Left lung (tissue), 4 donors: ENCODE measurements at regions not wholly inside any gene's neighbourhood (a gene's known extent, or its start where the extent isn't known, plus 50 kb on each side); places are given as distances from the start of the nearest gene placed in this dataset.

ENCODE experiments used
- ATAC-seq: fragments of 200-7000 bp; cut with Tn5 transposase; one replicate; pipeline ENCODE4 v1.9.1; 2020; ENCODE audit warnings: moderate library complexity
- DNase-seq, 4 donors: peaks; one replicate each; pipeline ENCODE4 v3.0.0-alpha.2; 2013 to 2020
- H3K27ac ChIP-seq, 2 donors: fragments of 200-600 bp; sonication (generic) in 1 of 2; one replicate each; pipeline versions ENCODE4 v1.5.0 to v1.8.0; 2020 to 2021
- H3K27me3 ChIP-seq, 2 donors: fragments of 200-600 bp; sonication (generic) in 1 of 2; one replicate each; pipeline versions ENCODE4 v1.5.0 to v1.8.0; 2020 to 2021
- H3K36me3 ChIP-seq, 2 donors: fragments of 200-600 bp; sonication (generic) in 1 of 2; one replicate each; pipeline versions ENCODE4 v1.5.0 to v1.8.0; 2020 to 2021
- H3K4me1 ChIP-seq, 2 donors: fragments of 200-600 bp; one replicate each; pipeline ENCODE4 v1.8.0; 2021
- H3K4me3 ChIP-seq, 2 donors: fragments of 200-600 bp; sonication (generic) in 1 of 2; one replicate each; pipeline versions ENCODE4 v1.5.0 to v1.8.0; 2020 to 2021; ENCODE audit warnings: mild to moderate bottlenecking in 1 of 2
- H3K9me3 ChIP-seq, 2 donors: fragments of 200-600 bp; sonication (generic) in 1 of 2; one replicate each; pipeline versions ENCODE4 v1.5.0 to v1.8.0; 2020 to 2021
- intact Hi-C, 2 donors: fragments of 100-400 bp; cut with DNase I; formaldehyde crosslinking; loops; one replicate each; pipeline versions ENCODE4 v1.11.2 to v1.14.2; 2022
- TF ChIP-seq, protein P1 (sequence below), 2 donors: fragments of 200-600 bp; sonication (generic) in 1 of 2; IDR thresholded peaks; one replicate each; pipeline versions ENCODE4 v1.5.0 to v1.8.0; 2021; ENCODE audit warnings: antibody characterized with exemption in 2 of 2
- donor health status: DM: no; HTN: yes; CAD: no.
- donor health status: DM: no; HTN: no; CAD: no.

DNA sequence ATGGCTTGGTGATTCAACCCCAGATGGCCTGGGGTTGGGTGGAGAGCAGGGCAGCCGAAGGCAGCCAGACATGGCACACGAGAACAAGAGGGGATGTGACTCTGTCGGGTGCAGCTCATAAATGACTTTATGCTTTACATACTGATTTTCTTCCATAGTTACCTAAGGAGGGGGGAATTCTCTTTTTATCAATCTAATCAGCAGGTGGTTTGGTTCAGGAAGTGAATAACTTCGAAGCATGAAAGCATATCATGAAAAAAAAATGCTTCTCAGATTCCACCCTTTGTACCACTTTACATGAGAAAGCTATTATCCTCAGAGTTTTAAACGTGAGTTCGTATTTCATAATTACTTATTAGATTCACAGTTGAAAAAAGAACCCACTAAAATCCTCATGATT, 908.9 kb upstream of the LCORL start:
- H3K4me1 ChIP-seq, result no peaks in the 10 kb centered on the region
- H3K4me3 ChIP-seq, result no peak overlapping the region
- intact Hi-C loops, result loop anchor here in 1 of 2 donors (10.0 kb wide), 1 partner anchor 236 kb away; no protein-coding TSS in a partner anchor
- ATAC-seq, result no peak
- DNase-seq, result no peak
- no peak overlapping the region for H3K27ac ChIP-seq
- H3K36me3 ChIP-seq, result no peaks in the 10 kb centered on the region
- H3K9me3 ChIP-seq, result peaks cover 0 to 9% of the 10 kb centered on the region in 2 donors
- TF ChIP-seq, protein P1, sequence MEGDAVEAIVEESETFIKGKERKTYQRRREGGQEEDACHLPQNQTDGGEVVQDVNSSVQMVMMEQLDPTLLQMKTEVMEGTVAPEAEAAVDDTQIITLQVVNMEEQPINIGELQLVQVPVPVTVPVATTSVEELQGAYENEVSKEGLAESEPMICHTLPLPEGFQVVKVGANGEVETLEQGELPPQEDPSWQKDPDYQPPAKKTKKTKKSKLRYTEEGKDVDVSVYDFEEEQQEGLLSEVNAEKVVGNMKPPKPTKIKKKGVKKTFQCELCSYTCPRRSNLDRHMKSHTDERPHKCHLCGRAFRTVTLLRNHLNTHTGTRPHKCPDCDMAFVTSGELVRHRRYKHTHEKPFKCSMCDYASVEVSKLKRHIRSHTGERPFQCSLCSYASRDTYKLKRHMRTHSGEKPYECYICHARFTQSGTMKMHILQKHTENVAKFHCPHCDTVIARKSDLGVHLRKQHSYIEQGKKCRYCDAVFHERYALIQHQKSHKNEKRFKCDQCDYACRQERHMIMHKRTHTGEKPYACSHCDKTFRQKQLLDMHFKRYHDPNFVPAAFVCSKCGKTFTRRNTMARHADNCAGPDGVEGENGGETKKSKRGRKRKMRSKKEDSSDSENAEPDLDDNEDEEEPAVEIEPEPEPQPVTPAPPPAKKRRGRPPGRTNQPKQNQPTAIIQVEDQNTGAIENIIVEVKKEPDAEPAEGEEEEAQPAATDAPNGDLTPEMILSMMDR (IDR thresholded peaks at IDR 0.05), result no peak
- no peaks in the 10 kb centered on the region for H3K27me3 ChIP-seq

DNA sequence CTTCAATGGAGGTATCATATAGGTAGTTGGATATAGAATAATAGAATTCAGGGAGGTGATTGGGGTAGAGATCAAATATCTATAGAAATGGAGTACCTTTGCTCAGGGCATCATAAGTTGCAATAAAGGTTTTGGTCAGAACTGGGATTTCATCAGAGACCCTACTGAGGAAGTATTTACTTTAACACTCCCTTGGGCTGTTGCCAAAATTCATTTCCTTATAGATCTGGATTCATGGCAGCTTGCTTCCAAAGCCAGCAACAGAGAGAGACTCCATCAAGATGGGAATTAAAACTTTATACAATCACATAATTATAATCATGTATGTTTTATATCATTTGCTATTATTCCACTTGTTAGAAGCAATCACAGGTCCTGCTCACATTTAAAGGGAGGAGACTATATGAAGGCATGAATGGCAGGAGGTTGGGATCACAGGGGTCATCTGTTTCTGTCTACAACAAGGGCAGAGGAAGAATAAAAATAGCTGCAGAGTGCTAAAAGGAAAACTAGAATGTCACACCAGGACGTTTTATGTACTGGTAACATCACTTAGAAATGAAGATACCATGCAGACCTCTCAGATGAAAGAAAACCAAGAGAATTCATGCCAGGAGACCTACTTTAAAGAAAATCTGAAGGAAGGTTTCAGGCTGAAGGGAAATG, 902.1 kb upstream of the LCORL start:
- H3K4me3 ChIP-seq, result no peak overlapping the region
- H3K4me1 ChIP-seq, result no peaks in the 10 kb centered on the region
- ATAC-seq, result no peak
- no peak for DNase-seq
- TF ChIP-seq, protein P1 (IDR thresholded peaks at IDR 0.05), result no peak
- H3K9me3 ChIP-seq, result peaks cover 0 to 9% of the 10 kb centered on the region in 2 donors
- H3K36me3 ChIP-seq, result no peaks in the 10 kb centered on the region
- intact Hi-C loops, result no loop called here
- H3K27me3 ChIP-seq, result no peaks in the 10 kb centered on the region
- H3K27ac ChIP-seq, result no peak overlapping the region

GRCh38 chr4:18917689-18918088, 896.1 kb upstream of the LCORL start:
- Histone ChIP-seq H3K4me1 (no peaks in the 10 kb centered on the region), H3K4me3 (no peak overlapping the region), H3K27me3 (no peaks in the 10 kb centered on the region), H3K36me3 (no peaks in the 10 kb centered on the region), H3K27ac (no peak overlapping the region), H3K9me3 (peaks cover 0 to 10% of the 10 kb centered on the region in 2 donors)
- TF ChIP-seq, protein P1 (IDR thresholded peaks at IDR 0.05), result no peak
- no peak for ATAC-seq
- intact Hi-C loops, result no loop called here
- DNase-seq, result no peak

GRCh38 chr4:18914182-18914581, 892.6 kb upstream of the LCORL start:
- ATAC-seq (no peak), DNase-seq (no peak)
- H3K27me3 ChIP-seq, result no peaks in the 10 kb centered on the region
- H3K27ac ChIP-seq, result no peak overlapping the region
- H3K4me1 ChIP-seq, result no peaks in the 10 kb centered on the region
- TF ChIP-seq, protein P1 (IDR thresholded peaks at IDR 0.05), result no peak
- intact Hi-C loops, result no loop called here
- no peaks in the 10 kb centered on the region for H3K36me3 ChIP-seq
- peaks cover 0 to 21% of the 10 kb centered on the region in 2 donors for H3K9me3 ChIP-seq
- no peak overlapping the region for H3K4me3 ChIP-seq

DNA sequence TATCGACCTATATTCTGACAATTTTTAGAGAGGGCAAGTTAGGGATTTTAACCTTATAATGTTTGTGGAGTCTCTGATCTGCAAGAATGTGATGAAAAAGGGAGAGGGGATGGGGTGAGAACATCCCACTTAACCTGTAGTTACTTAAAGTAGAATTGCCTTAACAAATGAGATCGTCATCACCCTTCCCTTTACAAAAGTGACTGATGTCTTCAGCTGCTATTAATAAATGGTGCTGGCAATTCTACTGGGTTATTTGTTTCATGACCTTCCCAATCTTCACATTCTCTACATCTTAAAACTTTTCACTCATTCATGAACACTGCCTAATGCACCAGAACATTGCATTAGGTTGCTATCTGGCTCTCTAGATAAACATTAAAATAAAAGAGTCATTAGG, 873.4 kb upstream of the LCORL start:
- ATAC-seq (no peak), DNase-seq (no peak)
- Histone ChIP-seq H3K4me1 (no peaks in the 10 kb centered on the region), H3K27me3 (no peaks in the 10 kb centered on the region), H3K36me3 (no peaks in the 10 kb centered on the region), H3K9me3 (no peaks in the 10 kb centered on the region), H3K4me3 (no peak overlapping the region), H3K27ac (no peak overlapping the region)
- TF ChIP-seq, protein P1 (IDR thresholded peaks at IDR 0.05), result no peak
- intact Hi-C loops, result no loop called here
